ENCODE measurements at regions not wholly inside any gene's neighbourhood (a gene's known extent, or its start where the extent isn't known, plus 50 kb on each side); places are given as distances from the start of the nearest gene placed in this dataset.
A peak's percentile ranks its signal among the peaks of the same experiment; 100 is the strongest.

GRCh38 chr6:95231416-95231815 lies 345.9 kb upstream of the MANEA start:
- no peaks in the 10 kb centered on the region for H3K9me3 ChIP-seq (ENCODE audit: low read length)
- no peaks in the 10 kb centered on the region for H3K9me2 ChIP-seq (replicated peaks; ENCODE audit: insufficient read depth, low read length)
- H3K27ac ChIP-seq (ENCODE audit: low read length) = peak overlapping the region; percentile 90

DNA sequence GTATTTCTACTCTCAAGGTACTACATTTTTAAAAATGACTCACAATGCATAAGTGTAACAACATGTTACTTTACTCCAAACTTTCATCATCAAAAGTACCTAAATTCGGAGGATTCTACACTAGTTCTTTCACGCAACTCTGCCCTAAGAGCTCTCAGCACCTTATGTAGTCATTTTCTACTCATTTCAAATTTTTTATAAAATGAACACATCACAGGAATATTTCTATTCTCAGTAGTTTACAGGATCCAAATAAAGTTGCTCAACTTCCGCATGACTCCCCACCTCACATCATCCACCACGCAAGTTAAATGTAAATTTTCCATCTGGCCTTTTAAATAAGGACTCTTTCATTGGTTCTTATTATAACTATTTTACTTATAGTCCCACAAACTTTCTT lies 344.9 kb upstream of the MANEA start:
- no peak overlapping the region for H3K4me2 ChIP-seq (ENCODE audit: low read depth, low read length, poor library complexity, severe bottlenecking)
- peaks cover 74% of the 10 kb centered on the region for H3K4me1 ChIP-seq (ENCODE audit: low read length)
- H2AFZ ChIP-seq (ENCODE audit: low read length) = 0 out of 2 replicates have a peak overlapping the region, but pooled peaks have one; percentile 18
- no peaks in the 10 kb centered on the region for H3K27me3 ChIP-seq (ENCODE audit: low read length)
- no peak for DNase-seq
- H3K9ac ChIP-seq (ENCODE audit: low read length) = no peak overlapping the region
- no peaks in the 10 kb centered on the region for H3K9me2 ChIP-seq (replicated peaks; ENCODE audit: insufficient read depth, low read length)
- no peaks in the 10 kb centered on the region for H3K79me2 ChIP-seq (ENCODE audit: low read length)
- H3K9me3 ChIP-seq (ENCODE audit: low read length) = no peaks in the 10 kb centered on the region
- H3K36me3 ChIP-seq (ENCODE audit: insufficient read depth, low read length) = no peaks in the 10 kb centered on the region; the same call in 1 of the 2 replicates
- no peaks in the 10 kb centered on the region for H4K20me1 ChIP-seq (ENCODE audit: insufficient read depth, low read depth, low read length)
- H3K4me3 ChIP-seq (ENCODE audit: low read length) = no peak overlapping the region
- peak overlapping the region; percentile 90 for H3K27ac ChIP-seq (ENCODE audit: low read length)

More at GRCh38 chr6:95231416-95231815, 345.9 kb upstream of the MANEA start:
- no peak for DNase-seq
- Histone ChIP-seq H3K36me3 (ENCODE audit: insufficient read depth, low read length) (no peaks in the 10 kb centered on the region), H3K9ac (ENCODE audit: low read length) (no peak overlapping the region), H3K4me1 (ENCODE audit: low read length) (peaks cover 74% of the 10 kb centered on the region), H3K79me2 (ENCODE audit: low read length) (no peaks in the 10 kb centered on the region), H3K4me3 (ENCODE audit: low read length) (no peak overlapping the region), H4K20me1 (ENCODE audit: insufficient read depth, low read depth, low read length) (no peaks in the 10 kb centered on the region), H3K4me2 (ENCODE audit: low read depth, low read length, poor library complexity, severe bottlenecking) (no peak overlapping the region), H3K27me3 (ENCODE audit: low read length) (no peaks in the 10 kb centered on the region), H2AFZ (ENCODE audit: low read length) (no peak overlapping the region)

DNA sequence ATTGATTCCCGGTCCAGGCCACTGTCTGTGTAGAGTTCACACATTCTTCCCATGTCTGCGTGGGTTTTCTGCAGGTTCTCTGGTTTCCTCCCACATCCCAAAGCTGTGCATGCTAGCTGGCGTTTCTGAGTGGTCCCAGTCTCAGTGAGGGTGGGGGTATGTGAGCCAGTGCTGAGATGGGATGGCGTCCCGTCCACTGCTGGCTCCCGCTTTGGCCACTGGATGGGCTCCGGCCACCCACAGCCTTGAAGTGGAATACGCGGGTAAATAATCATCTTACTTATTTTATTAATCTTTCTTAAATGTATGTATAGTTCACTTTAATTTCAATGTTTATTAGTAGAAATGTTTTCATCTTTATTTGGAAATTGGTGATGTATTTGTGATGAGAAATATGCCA lies 343.5 kb upstream of the MANEA start:
- Histone ChIP-seq H3K9ac (ENCODE audit: low read length) (no peak overlapping the region), H3K9me2 (replicated peaks; ENCODE audit: insufficient read depth, low read length) (no peaks in the 10 kb centered on the region), H3K4me1 (ENCODE audit: low read length) (peaks cover 79% of the 10 kb centered on the region), H3K4me2 (ENCODE audit: low read depth, low read length, poor library complexity, severe bottlenecking) (no peak overlapping the region), H3K27me3 (ENCODE audit: low read length) (no peaks in the 10 kb centered on the region), H4K20me1 (ENCODE audit: insufficient read depth, low read depth, low read length) (no peaks in the 10 kb centered on the region), H3K79me2 (ENCODE audit: low read length) (no peaks in the 10 kb centered on the region), H3K27ac (ENCODE audit: low read length) (peak overlapping the region; percentile 90; the same call in 1 of the 2 replicates), H2AFZ (ENCODE audit: low read length) (no peak overlapping the region), H3K9me3 (ENCODE audit: low read length) (no peaks in the 10 kb centered on the region), H3K4me3 (ENCODE audit: low read length) (no peak overlapping the region), H3K36me3 (ENCODE audit: insufficient read depth, low read length) (no peaks in the 10 kb centered on the region; the same call in 1 of the 2 replicates)
- DNase-seq = no peak

DNA sequence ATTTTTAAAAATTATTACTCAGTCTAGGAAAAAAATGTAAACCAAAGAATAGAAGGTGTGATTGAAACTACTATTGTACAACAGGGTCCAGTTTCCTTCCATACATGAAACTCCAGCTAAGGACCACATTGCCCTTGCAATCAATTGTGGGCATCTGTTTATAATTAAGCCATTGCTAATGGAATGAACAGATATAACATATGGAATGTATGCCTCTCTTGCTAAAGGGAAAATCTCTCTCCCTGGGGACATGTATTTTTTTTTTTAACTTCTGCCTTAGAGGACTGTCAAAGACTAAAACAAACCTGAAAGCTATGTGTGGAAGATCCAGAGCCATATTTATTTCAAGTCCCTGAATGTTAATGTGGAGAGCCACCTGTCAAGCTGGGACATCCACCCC lies 336.8 kb upstream of the MANEA start:
- peaks cover 98% of the 10 kb centered on the region for H3K4me1 ChIP-seq (ENCODE audit: low read length)
- H3K9me2 ChIP-seq (replicated peaks; ENCODE audit: insufficient read depth, low read length) = no peaks in the 10 kb centered on the region
- H3K27me3 ChIP-seq (ENCODE audit: low read length) = no peaks in the 10 kb centered on the region
- no peak for DNase-seq
- H4K20me1 ChIP-seq (ENCODE audit: insufficient read depth, low read depth, low read length) = no peaks in the 10 kb centered on the region
- no peak overlapping the region for H2AFZ ChIP-seq (ENCODE audit: low read length)
- H3K27ac ChIP-seq (ENCODE audit: low read length) = peak overlapping the region; percentile 64
- H3K4me3 ChIP-seq (ENCODE audit: low read length) = no peak overlapping the region
- no peaks in the 10 kb centered on the region; the same call in 1 of the 2 replicates for H3K36me3 ChIP-seq (ENCODE audit: insufficient read depth, low read length)
- no peak overlapping the region for H3K4me2 ChIP-seq (ENCODE audit: low read depth, low read length, poor library complexity, severe bottlenecking)
- H3K9me3 ChIP-seq (ENCODE audit: low read length) = no peaks in the 10 kb centered on the region
- H3K9ac ChIP-seq (ENCODE audit: low read length) = no peak overlapping the region
- H3K79me2 ChIP-seq (ENCODE audit: low read length) = no peaks in the 10 kb centered on the region

DNA sequence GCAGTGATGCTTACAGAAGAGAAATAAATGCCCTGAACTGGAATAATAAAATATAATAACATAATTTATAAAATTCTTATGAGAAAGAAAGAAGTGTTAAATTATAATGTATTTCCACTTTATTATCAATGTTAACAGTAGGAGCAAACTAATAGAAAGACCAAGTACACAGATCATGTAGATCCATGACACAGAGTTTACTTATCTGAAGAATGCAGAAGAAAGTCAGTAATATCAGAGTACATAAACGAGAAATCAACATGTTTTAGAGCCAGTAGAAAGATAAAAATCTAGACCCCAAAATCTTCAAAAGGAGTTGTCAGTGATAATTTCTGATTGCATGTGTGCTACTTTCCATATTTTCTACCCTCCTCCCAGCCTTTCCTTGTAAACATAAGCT lies 334.8 kb upstream of the MANEA start:
- Histone ChIP-seq H3K4me3 (ENCODE audit: low read length) (no peak overlapping the region), H3K9me3 (ENCODE audit: low read length) (no peaks in the 10 kb centered on the region), H3K9ac (ENCODE audit: low read length) (peak overlapping the region; percentile 55), H3K4me1 (ENCODE audit: low read length) (peaks cover 94% of the 10 kb centered on the region), H3K9me2 (replicated peaks; ENCODE audit: insufficient read depth, low read length) (no peaks in the 10 kb centered on the region), H2AFZ (ENCODE audit: low read length) (peak overlapping the region; percentile 6; the same call in 1 of the 2 replicates), H3K79me2 (ENCODE audit: low read length) (no peaks in the 10 kb centered on the region), H3K4me2 (ENCODE audit: low read depth, low read length, poor library complexity, severe bottlenecking) (peak overlapping the region; percentile 61), H3K36me3 (ENCODE audit: insufficient read depth, low read length) (no peaks in the 10 kb centered on the region; the same call in 1 of the 2 replicates), H3K27me3 (ENCODE audit: low read length) (no peaks in the 10 kb centered on the region), H4K20me1 (ENCODE audit: insufficient read depth, low read depth, low read length) (no peaks in the 10 kb centered on the region), H3K27ac (ENCODE audit: low read length) (peak overlapping the region; percentile 99)
- DNase-seq = no peak

DNA sequence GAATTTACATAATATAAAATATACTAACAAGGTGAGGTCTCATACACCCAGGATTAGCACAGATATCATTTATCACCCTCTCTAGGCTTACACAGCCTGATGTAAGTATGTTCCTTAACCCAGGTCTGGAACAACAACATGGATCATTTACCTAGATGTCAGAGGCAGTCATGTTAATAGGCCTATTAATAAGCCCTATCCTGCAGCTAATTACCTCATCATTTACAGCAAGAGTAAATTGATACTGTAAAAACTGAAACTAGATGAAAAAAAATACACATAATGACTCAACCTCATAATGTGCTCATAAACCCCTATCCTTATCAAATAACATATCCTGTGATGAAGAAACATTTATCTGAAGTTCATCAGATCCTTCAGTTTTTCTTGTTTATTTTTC lies 334.3 kb upstream of the MANEA start:
- Histone ChIP-seq H3K9ac (ENCODE audit: low read length) (peak overlapping the region; percentile 55), H3K27me3 (ENCODE audit: low read length) (no peaks in the 10 kb centered on the region), H4K20me1 (ENCODE audit: insufficient read depth, low read depth, low read length) (no peaks in the 10 kb centered on the region), H3K79me2 (ENCODE audit: low read length) (no peaks in the 10 kb centered on the region), H3K4me3 (ENCODE audit: low read length) (peak overlapping the region; percentile 33; the same call in 1 of the 2 replicates), H3K36me3 (ENCODE audit: insufficient read depth, low read length) (no peaks in the 10 kb centered on the region), H3K4me2 (ENCODE audit: low read depth, low read length, poor library complexity, severe bottlenecking) (peak overlapping the region; percentile 61), H3K9me2 (replicated peaks; ENCODE audit: insufficient read depth, low read length) (no peaks in the 10 kb centered on the region), H3K4me1 (ENCODE audit: low read length) (peaks cover 94% of the 10 kb centered on the region), H3K9me3 (ENCODE audit: low read length) (no peaks in the 10 kb centered on the region), H3K27ac (ENCODE audit: low read length) (peak overlapping the region; percentile 99), H2AFZ (ENCODE audit: low read length) (peak overlapping the region; percentile 6; the same call in 1 of the 2 replicates)
- DNase-seq = peak; percentile 75

- Histone ChIP-seq H2AFZ (ENCODE audit: low read length) (no peak overlapping the region), H3K4me1 (ENCODE audit: low read length) (peaks cover 94% of the 10 kb centered on the region), H3K27me3 (ENCODE audit: low read length) (no peaks in the 10 kb centered on the region), H3K4me3 (ENCODE audit: low read length) (no peak overlapping the region), H3K4me2 (ENCODE audit: low read depth, low read length, poor library complexity, severe bottlenecking) (peak overlapping the region; percentile 61), H3K36me3 (ENCODE audit: insufficient read depth, low read length) (no peaks in the 10 kb centered on the region), H3K9ac (ENCODE audit: low read length) (peak overlapping the region; percentile 55), H3K27ac (ENCODE audit: low read length) (peak overlapping the region; percentile 99), H3K9me2 (replicated peaks; ENCODE audit: insufficient read depth, low read length) (no peaks in the 10 kb centered on the region), H3K79me2 (ENCODE audit: low read length) (no peaks in the 10 kb centered on the region), H3K9me3 (ENCODE audit: low read length) (no peaks in the 10 kb centered on the region), H4K20me1 (ENCODE audit: insufficient read depth, low read depth, low read length) (no peaks in the 10 kb centered on the region)
- DNase-seq = no peak
Observed at GRCh38 chr6:95244751-95245150, 332.6 kb upstream of the MANEA start.

DNA sequence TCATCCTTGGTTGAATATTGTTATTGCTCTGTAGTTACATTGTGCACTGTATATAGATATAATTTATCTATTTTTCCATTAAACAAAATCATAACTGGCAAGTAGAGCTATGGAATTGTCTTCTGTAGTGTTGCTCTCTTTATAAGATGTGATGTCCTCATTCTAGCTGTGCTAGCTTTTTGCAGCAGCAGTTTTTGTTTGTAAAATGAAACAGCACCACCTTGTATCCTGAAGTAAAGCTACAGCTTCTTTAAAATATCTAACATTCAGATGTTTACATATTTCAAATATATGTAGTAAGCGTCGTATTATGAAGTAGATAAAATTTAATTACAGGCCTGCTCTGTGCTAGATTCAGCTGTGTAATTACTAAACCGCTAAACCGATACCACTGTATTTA lies 328.8 kb upstream of the MANEA start:
- Histone ChIP-seq H3K4me2 (ENCODE audit: low read depth, low read length, poor library complexity, severe bottlenecking) (peak overlapping the region; percentile 70), H4K20me1 (ENCODE audit: insufficient read depth, low read depth, low read length) (no peaks in the 10 kb centered on the region), H3K36me3 (ENCODE audit: insufficient read depth, low read length) (no peaks in the 10 kb centered on the region), H3K79me2 (ENCODE audit: low read length) (no peaks in the 10 kb centered on the region), H3K4me3 (ENCODE audit: low read length) (peak overlapping the region; percentile 30), H3K27ac (ENCODE audit: low read length) (peak overlapping the region; percentile 99), H2AFZ (ENCODE audit: low read length) (peak overlapping the region; percentile 20), H3K4me1 (ENCODE audit: low read length) (peaks cover 86% of the 10 kb centered on the region), H3K9ac (ENCODE audit: low read length) (peak overlapping the region; percentile 66), H3K9me2 (replicated peaks; ENCODE audit: insufficient read depth, low read length) (no peaks in the 10 kb centered on the region), H3K27me3 (ENCODE audit: low read length) (no peaks in the 10 kb centered on the region), H3K9me3 (ENCODE audit: low read length) (no peaks in the 10 kb centered on the region)
- DNase-seq = peak; percentile 85

Measured in Karpas-422 (cell line).